ENCODE measurements at regions not wholly inside any gene's neighbourhood (a gene's known extent, or its start where the extent isn't known, plus 50 kb on each side); places are given as distances from the start of the nearest gene placed in this dataset.
"Not testable (repeated sequence)": the region's sequence is repeated elsewhere in the genome, so short reads cannot be mapped to it uniquely, and the experiment has no call there.

GRCh38 chr9:106019039-106019680, 324.8 kb downstream of the TMEM38B start:
- no peaks in the 10 kb centered on the region for H3K4me1 ChIP-seq
- H3K27me3 ChIP-seq = no peaks in the 10 kb centered on the region
- DNase-seq = no peak
- no peaks in the 10 kb centered on the region for H3K9me3 ChIP-seq
- TF ChIP-seq POLR2A (IDR thresholded peaks at IDR 0.05) (no peak), CTCF (IDR thresholded peaks at IDR 0.05) (no peak)
- intact Hi-C loops (cut with DNase I; ENCODE audit: low total_unique reads) = no loop called here
- H3K27ac ChIP-seq = no peak overlapping the region
- no peak overlapping the region for H3K4me3 ChIP-seq
- H3K36me3 ChIP-seq = no peaks in the 10 kb centered on the region

GRCh38 chr9:106019702-106020101, 325.4 kb downstream of the TMEM38B start:
- Histone ChIP-seq H3K4me3 (no peak overlapping the region), H3K27ac (no peak overlapping the region), H3K36me3 (no peaks in the 10 kb centered on the region), H3K4me1 (no peaks in the 10 kb centered on the region), H3K27me3 (no peaks in the 10 kb centered on the region), H3K9me3 (no peaks in the 10 kb centered on the region)
- TF ChIP-seq CTCF (IDR thresholded peaks at IDR 0.05) (no peak), POLR2A (IDR thresholded peaks at IDR 0.05) (no peak)
- intact Hi-C loops (cut with DNase I; ENCODE audit: low total_unique reads) = no loop called here
- DNase-seq = no peak

DNA sequence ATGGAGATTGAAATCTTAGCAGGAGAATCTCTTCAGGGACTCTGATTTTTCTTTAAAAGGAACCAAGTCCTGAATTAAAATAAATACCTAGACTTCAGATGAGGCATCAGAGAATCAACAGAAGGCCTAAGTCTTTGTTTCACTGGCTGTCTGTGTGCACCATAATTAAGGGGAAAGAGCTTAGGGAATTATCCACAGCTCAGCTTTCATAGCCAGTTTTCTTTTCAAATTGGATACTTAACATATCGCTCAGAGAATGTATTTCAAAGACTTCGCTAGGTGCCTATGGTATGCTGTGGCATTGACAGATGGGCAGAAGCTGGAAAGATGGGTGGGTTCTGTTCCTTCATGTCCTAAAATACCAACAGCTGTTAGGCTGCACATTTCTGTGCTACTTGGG, 325.8 kb downstream of the TMEM38B start:
- H3K27ac ChIP-seq = no peak overlapping the region
- H3K4me3 ChIP-seq = no peak overlapping the region
- no peaks in the 10 kb centered on the region for H3K9me3 ChIP-seq
- no peaks in the 10 kb centered on the region for H3K4me1 ChIP-seq
- H3K36me3 ChIP-seq = no peaks in the 10 kb centered on the region
- no peak for TF ChIP-seq CTCF (IDR thresholded peaks at IDR 0.05)
- TF ChIP-seq POLR2A (IDR thresholded peaks at IDR 0.05) = no peak
- no peak for DNase-seq
- H3K27me3 ChIP-seq = no peaks in the 10 kb centered on the region
- intact Hi-C loops (cut with DNase I; ENCODE audit: low total_unique reads) = no loop called here

DNA sequence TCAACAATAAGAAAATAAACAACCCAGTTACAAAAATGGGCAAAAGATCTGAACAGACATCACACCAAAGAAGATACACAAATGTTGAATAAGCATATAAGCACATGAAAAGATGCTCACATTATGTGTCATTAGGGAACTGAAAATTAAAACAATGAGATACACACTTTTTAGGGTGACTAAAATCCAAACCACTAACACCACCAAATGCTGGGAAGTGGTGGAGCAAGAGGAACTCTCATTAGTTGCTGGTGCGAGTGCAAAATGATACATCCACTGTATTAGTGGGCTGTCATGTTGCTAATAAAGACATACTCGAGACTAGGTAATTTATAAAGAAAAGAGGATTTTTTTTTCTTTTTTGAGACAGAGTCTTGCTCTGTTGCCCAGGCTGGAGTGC, 329.1 kb downstream of the TMEM38B start:
- TF ChIP-seq POLR2A (IDR thresholded peaks at IDR 0.05) = no peak
- no peak for TF ChIP-seq CTCF (IDR thresholded peaks at IDR 0.05)
- intact Hi-C loops (cut with DNase I; ENCODE audit: low total_unique reads) = no loop called here
- Histone ChIP-seq H3K27me3 (no peaks in the 10 kb centered on the region), H3K27ac (no peak overlapping the region), H3K4me1 (no peaks in the 10 kb centered on the region), H3K9me3 (no peaks in the 10 kb centered on the region), H3K4me3 (no peak overlapping the region), H3K36me3 (no peaks in the 10 kb centered on the region)
- DNase-seq = no peak

DNA sequence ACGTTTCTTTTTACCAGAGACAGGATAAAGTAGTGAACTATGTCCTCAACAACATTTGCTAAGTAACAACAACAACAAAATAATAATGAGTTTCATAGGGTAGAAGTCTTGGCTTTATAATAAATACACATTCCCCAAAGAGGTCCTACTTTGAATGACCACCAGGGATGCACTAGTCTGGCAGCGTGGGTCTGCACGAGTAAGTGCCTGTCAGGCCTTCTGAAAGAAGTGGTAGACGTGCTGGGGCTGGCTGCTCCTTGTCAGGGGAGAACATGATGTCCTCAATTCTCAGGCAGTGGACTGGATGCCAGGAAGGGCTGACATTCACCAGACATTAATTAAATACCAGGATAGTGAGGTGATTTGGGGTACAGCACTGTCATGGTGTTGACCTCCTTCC, 331.1 kb downstream of the TMEM38B start:
- no peak overlapping the region for H3K27ac ChIP-seq
- intact Hi-C loops (cut with DNase I; ENCODE audit: low total_unique reads) = no loop called here
- TF ChIP-seq POLR2A (IDR thresholded peaks at IDR 0.05) (no peak), CTCF (IDR thresholded peaks at IDR 0.05) (no peak)
- no peaks in the 10 kb centered on the region for H3K4me1 ChIP-seq
- no peaks in the 10 kb centered on the region for H3K9me3 ChIP-seq
- no peaks in the 10 kb centered on the region for H3K27me3 ChIP-seq
- no peak for DNase-seq
- H3K4me3 ChIP-seq = no peak overlapping the region
- no peaks in the 10 kb centered on the region for H3K36me3 ChIP-seq

DNA sequence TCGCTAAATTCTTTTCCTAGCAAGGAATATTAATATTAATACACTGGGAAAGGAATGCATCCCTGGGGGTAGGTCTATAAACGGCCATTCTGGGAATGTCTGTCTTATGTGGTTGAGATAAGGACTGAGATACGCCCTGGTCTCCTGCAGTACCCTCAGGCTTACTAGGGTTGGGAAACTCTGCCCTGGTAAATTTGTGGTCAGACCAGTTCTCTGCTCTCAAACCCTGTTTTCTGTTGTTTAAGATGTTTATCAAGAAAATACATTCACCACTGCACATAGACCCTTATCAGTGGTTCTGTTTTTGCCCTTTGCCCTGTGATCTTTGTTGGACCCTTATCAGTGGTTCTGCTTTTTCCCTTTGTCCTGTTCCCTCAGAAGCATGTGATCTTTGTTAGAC, 335.8 kb downstream of the TMEM38B start:
- intact Hi-C loops (cut with DNase I; ENCODE audit: low total_unique reads); DNase-seq; H3K36me3 ChIP-seq; H3K27me3 ChIP-seq; H3K4me3 ChIP-seq; H3K9me3 ChIP-seq; H3K27ac ChIP-seq; H3K4me1 ChIP-seq: not testable (repeated sequence)

Data from uterus (tissue), 3 donors.